Frontal cortex (tissue), 3 donors: ENCODE measurements at regions not wholly inside any gene's neighbourhood (a gene's known extent, or its start where the extent isn't known, plus 50 kb on each side); places are given as distances from the start of the nearest gene placed in this dataset.

Experiments used
- DNase-seq, 2 donors: peaks; one replicate each; pipeline ENCODE4 v3.0.0; 2012; ENCODE audit warnings: low spot score in 2 of 2
- FAIRE-seq: peaks from 2 replicates; lab custom pipeline; 2012; peaks lifted over from hg19 to GRCh38; lab: Jason Lieb, UNC
- donor health status: control.
- donor health status: control.
- donor health status: control.

DNA sequence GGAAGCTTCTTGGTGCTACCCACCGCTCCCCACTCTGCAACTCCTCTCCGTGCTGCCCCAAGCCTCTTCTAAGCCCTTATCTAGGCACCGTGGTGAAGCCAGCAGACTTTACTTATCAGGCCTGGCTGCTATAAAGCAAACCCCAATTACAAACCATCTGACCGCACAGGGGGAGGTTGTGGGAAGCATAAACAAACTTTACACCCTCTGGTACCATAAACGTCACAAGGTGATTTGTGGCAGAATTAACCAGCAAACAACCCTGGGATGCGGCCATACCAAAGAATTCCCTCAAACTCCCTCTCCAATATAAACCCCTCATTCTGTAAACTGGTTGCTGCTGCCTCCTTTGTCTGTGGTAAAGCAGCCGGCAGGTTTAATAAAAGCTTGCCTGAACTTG is 55.2 kb downstream of the MAGEC2 start:
- no peak for FAIRE-seq

DNA sequence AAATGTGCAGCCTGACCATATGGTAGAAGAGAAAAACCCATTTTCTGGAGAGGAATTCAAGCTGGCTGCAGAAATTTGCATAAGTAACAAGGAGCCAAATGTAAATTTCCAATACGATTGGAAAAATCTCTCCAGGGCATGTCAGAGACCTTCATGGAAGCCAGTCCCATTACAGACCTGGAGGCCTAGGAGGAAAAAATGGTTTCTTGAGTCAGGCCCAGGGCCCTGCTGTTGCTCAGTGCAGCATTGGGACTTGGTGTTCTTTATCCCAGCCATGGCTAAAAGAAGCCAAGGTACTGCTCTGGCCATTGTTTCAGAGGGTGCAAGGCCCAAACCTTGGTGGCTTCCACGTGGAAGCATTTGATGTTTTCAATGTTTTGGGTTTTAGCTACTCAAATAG is 70.6 kb downstream of the MAGEC2 start:
- no peak for DNase-seq
- FAIRE-seq = no peak

More for the DNA sequence above, 55.2 kb downstream of the MAGEC2 start:
- no peak for DNase-seq

DNA sequence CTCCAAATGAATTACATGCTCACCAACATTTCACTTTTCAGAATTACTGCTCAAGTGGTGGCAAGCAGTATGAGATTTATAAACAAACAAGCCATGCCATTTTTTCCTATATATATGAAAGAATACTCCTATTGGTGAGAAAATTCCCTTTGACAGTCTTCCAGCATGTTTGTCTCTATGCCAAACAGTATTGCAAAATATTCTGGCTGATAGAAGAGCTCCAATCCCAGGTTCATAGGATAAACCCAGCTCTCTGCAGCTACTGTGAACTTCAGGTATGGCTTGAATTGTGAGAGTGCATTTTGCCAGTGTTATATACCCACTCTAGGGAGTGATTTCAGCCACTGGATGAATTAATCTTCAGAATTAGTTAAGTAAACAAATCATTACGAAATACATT is 108.8 kb downstream of the MAGEC2 start:
- FAIRE-seq (no peak), DNase-seq (no peak)

DNA sequence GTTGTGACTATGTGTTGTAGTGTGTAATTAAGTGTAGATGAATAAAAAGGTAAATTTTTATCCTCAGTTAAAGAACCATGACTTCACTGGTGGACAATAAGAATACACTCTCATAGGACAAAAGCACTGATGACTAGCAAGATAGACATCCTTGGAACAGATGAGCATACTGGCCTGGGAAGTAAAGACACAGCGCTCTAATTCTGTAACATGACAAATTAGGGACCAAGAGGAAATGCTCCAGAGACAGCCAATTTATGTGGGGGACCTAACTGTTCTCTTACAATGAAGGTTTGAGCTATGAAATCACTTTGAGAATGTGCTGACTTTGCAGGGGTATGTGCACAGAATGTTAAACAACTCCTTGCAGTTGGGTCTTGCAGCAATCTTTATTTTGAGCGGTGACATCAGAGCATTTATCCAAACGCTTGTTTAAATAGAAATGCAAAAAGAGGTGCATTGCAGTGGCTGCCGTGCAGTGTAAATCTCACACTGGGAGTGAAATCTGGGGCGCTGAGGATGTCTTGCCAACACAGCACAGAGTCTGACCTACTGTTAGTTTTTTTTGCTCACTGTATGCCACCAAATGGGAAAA is 109.3 kb downstream of the MAGEC2 start:
- no peak for FAIRE-seq

DNA sequence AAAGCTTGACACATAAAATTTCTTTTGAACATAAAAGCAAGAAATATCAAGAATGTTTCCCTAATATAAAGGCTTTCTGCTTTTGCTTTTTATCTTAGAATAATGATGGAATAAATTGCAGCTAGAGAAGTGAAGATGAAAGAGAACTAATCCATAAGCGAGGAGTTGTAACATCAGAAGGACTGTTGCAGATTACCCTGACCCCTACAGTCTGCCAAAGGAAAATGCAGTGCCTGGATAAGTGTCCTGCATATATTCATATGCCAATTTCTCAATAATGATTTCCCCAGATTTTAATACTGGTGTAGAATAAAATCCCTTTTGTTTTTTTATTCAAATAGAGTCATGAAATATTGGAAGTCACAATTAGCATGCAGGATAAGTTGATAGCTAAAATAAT is 115.9 kb downstream of the MAGEC2 start:
- FAIRE-seq (peak; percentile 55), DNase-seq (no peak)

More for the DNA sequence above, 109.3 kb downstream of the MAGEC2 start:
- DNase-seq = no peak

DNA sequence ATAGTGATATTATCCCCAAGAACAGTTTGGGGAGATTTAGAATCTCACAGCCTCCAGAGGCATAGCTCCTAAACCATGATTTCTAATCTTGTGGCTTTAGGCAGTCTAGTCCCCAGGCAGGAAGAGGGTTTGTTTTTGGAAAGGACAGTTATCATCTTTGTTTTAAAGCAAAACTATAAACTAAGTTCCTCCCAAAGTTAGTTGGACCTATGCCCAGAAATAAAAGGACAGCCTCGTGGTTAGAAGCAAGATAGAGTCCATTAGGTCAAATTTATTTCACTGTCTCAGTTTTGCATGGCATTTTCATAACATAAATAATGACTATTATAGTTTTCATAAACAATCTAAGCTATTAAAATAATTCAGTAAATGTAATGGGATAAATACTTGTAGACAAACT is 120.5 kb downstream of the MAGEC2 start:
- FAIRE-seq (no peak), DNase-seq (no peak)

DNA sequence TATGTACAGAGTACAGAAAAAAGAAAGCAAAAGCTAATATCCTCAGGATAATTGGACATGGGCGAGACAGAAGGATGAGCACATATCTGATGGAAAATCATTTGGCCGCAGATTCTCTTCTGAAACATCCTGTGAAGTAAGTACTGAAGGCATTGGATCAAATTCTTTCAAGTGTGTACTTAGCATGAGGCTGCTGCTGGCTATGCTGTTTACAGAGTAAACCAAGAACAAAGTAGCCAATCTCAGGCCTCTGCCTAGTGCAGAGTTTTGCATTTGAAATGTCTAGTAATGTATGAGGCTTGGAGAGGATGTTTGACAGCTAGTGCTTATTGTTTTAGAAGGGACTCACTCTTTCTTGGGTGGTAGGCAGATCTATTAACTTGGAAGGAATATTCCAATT is 128.5 kb downstream of the MAGEC2 start:
- FAIRE-seq = no peak

DNA sequence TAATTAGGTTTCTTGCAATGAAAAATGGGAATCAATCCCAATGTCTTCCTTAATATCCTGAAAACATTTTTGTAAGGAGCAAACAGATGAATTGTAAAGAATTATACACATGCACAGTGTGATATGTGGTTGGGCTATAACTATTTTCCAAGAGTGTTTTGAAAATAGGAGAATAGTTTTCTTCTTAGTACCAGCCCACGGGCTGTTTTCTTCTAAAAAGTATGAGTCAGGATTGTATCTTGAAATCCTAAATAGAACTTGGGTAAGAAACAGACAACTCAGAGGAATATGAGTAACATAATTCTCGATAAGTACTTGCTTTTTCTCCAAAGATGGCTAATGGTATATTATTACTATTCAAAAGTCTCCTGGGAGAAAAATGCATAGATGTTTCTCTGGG is 136.7 kb downstream of the MAGEC2 start:
- FAIRE-seq (no peak), DNase-seq (no peak)

More for the DNA sequence above, 128.5 kb downstream of the MAGEC2 start:
- no peak for DNase-seq

DNA sequence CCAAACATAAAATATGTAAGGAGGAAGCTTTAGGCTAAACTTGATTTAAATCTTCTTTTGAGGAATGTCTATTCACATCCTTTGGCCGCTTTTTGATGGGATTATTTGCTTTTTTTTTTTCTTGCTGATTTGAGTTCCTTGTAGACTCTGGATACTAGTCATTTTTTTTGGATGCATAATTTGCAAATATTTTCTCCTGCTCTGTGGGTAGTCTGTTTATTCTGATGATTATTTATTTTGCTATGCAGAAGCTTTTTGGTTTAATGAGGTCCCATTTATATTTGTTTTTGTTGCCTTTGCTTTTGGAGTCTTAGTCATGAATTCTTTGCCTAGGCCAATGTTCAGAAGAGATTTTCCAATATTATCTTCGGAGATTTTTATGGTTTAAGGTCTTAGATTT is 144.9 kb downstream of the MAGEC2 start:
- FAIRE-seq (no peak), DNase-seq (no peak)

DNA sequence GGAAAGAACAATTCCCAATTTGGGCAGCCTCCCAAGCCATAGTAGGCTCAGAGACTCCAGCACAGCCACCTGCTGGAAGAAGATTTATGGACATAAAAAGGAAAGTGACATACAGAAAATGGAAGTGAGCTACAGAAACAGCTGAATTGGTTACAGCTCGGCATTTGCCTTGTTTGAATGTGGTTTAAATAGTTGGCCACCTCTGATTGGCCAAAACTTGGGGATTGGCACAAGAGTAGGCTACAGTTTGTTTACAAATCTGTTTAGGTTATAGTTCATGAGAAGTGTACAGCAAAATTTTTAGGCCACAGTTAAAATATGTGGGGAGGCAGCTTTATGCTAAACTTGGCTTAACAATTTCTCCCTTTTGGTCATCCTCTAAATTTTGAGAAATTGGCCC is 150.4 kb downstream of the MAGEC1 start:
- no peak for DNase-seq

DNA sequence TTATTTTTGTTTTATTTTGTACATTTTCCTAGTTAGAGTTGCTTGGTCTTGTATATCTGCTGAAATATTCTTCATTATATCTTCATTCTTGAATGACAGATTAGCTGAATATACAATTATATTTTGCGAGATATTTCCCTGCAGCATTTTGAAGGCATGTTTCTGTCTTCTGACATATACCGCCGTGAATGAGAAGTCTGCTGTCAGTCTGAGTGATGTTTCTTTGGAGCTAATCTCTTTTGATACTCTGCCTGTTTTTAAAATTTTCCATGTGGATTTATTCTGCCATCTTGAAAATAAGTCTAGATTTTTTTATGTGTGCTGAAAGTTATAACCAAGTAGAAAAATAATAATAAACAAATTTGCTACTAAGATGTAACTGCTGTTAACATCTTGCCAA is 148.5 kb downstream of the MAGEC1 start:
- no peak for FAIRE-seq
- DNase-seq = no peak

More for the DNA sequence above, 150.4 kb downstream of the MAGEC1 start:
- no peak for FAIRE-seq

DNA sequence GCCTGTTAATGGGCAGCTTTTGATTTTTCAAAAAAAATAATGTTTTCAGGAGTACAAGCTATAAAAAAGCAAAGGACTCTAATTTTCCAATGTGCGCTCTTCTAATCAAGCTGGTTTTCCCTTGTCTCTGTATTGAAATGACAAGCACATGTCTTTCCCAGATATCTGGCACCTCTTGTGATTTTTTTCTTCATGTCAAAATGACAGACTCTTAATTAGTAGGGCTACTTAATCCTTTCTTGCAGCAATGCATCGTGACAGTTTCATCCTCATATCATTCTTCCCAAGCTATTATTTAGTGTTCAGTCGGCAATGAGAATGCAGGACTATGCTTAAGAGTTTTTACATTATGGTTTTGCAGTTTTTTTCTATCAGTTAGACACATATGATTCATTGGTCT is 139.5 kb downstream of the MAGEC1 start:
- no peak for DNase-seq
- FAIRE-seq = no peak

DNA sequence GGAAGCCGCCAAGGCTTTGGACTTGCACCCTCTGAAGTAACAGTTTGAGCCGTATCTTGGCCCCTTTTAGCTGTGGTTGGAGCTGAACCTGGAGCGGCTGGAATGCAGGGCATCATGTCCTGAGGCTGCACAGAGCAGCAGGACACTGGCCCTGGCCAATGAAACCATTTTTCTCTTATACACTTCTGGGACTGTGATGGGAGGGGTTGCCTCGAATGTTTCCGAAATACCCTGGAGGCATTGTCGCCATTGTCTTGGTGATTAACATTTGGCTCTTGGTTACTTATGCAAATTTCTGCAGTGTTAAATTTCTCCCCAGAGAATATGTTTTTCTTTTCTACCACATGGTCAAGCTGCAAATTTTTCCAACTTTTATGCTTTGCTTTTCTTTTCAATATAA is 137.2 kb downstream of the MAGEC1 start:
- DNase-seq (no peak), FAIRE-seq (no peak)

DNA sequence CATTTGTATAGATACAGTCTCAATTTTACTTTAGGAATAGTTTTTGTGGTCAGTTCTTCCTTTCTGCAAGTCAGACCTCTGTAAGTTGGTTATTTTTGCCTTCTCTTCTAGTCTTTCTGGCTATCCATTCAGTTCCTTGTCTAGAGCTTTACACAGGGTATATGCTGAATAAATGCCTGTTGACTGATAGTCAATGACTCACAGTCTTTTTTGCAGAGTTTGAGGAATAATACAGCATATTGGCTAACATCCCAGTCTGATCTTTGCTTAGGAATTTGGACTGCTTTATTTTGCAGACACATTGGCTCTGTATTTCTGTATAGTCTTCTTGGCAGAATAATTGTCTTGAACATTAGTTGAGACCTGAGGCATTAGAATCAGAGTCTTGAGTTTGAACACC is 132.4 kb downstream of the MAGEC1 start:
- no peak for DNase-seq
- FAIRE-seq = no peak

DNA sequence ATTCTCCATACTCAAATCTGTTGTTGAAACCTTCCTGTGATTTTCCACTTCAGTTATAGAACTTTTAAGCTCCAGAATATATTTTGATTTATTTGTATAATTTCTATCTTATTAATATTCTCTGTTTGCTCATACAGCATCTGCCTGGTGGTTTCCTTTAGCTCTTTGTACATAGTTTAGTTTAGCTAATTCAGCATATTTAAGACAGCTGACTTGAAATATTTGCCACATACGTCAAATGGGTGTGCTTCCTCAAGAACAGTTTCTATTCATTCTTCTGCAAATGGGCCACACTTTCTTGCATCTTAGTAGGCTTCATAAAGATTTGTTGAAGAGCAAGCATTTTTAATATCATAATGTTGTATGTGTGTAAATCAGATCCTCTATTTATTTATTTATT is 101.8 kb downstream of the MAGEC1 start:
- no peak for DNase-seq
- no peak for FAIRE-seq

DNA sequence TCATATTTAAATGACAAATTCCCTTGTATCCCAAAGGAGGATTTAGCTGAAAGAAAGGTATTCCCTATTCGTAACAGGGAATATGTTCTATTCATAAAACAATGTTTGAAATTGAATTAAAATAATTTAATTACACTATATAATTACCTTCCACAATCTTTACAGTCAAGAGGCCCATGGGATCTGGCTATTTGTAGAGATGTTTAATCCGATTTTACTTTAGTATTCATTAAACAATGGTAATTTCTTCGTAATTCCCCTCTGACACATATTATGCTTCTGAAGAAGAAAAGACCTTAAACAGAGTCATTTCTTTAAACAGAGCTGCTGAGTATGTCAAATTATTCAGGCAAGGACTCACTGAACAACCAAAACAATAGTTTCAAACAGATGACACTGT is 98.8 kb downstream of the MAGEC1 start:
- FAIRE-seq = no peak

DNA sequence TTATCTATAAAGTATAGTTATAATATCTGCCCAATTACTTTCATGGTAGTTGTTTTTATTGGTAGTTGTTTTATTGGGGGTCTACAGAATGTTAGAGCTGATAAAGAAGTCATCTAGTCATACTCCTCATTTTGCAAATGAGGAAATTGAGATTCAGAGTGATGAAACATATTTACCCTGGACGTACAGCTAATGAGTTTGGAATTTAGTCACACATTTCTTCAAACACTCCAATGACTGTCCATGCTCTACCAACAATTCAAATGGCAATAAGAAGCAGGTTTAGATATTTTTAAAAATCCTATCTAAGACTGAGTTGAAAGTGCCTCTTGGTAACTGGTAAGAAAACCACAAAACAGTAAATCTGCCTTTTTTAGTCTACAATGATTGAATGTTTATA is 98.2 kb downstream of the MAGEC1 start:
- no peak for FAIRE-seq
- no peak for DNase-seq

More for the DNA sequence above, 98.8 kb downstream of the MAGEC1 start:
- no peak for DNase-seq

DNA sequence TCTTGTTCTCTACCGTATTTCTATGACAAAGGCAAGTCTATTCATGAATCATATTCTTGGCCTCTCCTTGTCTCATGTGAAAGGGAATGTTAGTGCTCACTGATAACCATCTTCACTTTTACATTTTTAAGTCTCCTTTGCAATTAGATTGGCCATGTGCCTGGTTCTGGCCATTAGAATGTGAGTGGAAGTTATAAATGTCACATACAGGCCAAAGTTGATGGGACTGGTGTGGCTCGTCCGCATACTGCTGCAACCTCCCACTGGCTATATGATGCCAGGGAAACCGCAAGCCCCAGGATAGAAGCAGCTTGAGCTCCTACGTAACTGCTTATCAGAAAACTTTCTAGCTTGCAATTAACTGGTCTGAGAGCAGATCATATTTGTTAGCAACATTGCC is 86.1 kb downstream of the MAGEC1 start:
- no peak for DNase-seq
- FAIRE-seq = no peak

DNA sequence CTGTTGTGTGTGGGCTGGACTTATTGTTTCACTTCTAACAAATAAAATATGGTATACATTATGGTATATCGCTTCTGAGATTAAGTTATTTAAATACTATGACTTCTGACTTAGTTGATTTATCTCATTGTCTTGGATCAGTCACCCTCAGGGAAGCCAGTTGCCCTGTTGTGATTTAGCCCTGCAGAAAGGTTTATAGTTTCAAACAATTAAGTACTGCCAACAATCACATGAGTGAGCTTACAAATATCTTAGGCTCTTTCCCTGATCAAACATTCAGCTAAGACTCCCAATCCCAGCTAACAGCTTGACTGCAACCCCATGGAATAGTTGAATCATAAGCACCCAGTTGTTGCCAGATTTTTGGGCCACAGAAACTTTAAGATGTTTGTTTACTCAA is 85.4 kb downstream of the MAGEC1 start:
- FAIRE-seq = no peak
- DNase-seq = no peak

DNA sequence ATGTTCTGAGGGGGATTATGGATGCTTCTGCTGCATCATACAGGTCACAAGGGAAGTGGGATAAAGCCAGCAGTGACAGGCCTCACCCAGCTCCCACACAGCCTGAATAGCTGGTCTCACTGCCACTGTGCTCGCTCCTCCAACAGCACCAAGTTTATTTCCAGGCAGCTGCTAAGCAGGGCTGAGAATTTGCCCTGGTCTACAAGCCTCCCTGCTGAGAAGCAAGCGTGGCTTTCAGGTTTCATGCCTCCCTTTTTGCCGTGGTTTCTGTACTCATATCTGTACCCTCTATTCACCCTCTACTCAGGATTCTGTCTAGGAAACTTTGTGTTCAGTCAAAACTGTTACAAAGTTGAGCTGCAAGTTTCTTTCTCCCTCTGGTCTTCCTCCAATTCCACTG is 78.6 kb downstream of the MAGEC1 start:
- DNase-seq (no peak), FAIRE-seq (no peak)

DNA sequence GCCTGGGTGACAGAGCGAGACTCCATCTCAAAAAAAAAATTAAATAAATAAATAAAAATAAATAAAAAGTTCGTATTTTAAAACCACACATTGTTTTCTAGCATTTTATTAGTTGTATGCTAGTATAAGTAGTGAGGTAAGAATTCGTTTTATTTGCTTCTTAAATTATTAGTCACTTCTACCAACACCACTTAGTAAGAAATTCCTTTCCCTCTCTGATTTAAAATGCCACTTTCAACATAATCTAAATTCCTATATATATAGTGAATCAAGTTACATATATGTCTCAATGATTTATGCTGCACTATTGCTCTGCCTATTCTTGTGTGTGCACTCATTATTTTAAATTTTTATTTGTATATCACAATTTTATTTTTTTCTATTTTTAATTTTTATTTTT is 72.1 kb downstream of the MAGEC1 start:
- FAIRE-seq (peak; percentile 43), DNase-seq (no peak)

DNA sequence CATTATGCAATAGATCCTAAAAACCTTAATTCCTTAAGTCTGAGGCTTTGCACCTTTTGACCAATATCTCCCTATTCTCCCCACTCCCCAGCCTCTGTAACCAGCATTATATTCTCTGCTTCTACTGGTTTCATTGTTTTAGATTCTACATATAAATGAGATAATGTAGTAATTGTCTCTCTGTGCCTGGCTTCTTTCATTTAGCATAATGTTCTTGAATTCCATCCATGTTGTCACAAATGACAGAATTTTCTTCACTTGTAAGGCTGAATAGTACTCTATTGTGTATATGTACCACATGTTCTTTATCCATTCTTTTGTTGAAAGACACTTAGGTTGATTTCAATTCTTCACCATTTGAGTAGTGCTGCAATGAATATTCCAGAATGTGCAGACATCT is 66.0 kb downstream of the MAGEC1 start:
- peak; percentile 98 for FAIRE-seq
- DNase-seq = no peak

DNA sequence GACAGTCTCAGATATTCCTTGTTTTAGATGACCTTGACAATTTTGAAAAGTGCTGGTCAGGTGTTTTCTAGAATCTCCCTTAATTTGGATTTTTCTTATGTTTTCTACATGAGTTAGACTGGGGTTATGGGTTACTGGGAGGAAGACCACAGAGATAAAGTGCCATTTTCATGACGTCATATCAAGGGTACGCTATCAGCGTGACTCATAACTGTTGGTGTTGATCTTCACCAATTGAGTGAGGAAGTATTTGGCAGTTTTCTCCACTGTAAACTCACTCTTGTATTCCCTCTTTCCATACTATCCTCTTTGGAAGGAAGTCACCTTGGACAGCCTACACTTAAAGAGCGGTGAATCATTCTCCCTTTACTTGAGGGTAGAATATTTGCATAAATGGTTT is 56.9 kb downstream of the MAGEC1 start:
- DNase-seq (no peak), FAIRE-seq (no peak)
